GM21717 (cell line): ENCODE measurements at regions not wholly inside any gene's neighbourhood (a gene's known extent, or its start where the extent isn't known, plus 50 kb on each side); places are given as distances from the start of the nearest gene placed in this dataset.
"Not testable (repeated sequence)": the region's sequence is repeated elsewhere in the genome, so short reads cannot be mapped to it uniquely, and the experiment has no call there.

Experiments
- ATAC-seq: cut with Tn5 transposase; IDR thresholded peaks from one replicate; pipeline ENCODE4 v1.9.1; 2021; ENCODE audit warnings: mild to moderate bottlenecking, moderate library complexity; ENCODE audit not compliant: unreplicated experiment

DNA sequence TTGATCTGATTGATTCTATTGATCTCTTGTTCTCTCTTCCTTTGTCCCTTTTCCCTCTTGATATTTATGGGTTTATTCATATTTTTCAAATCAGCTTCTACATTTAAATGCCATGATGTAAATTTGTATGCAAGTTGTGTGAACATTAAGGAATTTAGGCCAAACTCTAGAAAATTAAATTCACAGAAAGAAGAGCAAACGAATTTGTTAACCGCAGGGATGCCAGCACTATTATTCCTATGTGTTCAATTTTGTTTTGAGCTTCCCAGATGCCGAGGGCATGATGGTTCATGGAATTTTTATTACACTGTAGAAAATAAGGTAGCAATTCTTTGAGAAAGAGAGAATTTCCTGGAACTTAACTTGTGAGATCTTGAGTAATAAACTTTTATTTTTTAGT, 220.9 kb downstream of the BUB3 start:
- no peak for ATAC-seq

DNA sequence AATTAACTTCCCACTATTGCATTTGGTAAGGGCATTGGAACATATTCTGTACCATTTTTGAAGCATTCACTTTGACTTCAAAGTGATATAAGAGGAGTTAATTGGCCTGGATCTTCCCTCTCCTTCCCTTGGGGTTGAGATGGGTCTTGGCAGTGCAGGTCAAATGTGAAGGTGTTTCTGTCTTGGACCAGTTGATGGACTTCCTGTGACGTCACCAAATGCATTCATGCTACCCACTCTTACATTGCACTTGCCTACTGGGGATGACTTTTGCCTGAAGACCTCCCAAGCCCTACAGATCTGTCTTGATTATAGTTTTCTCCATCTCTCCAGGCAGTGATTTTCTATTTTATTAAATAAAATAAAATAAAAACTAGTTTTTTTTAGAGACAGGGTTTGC, 221.5 kb downstream of the BUB3 start:
- ATAC-seq: no peak

DNA sequence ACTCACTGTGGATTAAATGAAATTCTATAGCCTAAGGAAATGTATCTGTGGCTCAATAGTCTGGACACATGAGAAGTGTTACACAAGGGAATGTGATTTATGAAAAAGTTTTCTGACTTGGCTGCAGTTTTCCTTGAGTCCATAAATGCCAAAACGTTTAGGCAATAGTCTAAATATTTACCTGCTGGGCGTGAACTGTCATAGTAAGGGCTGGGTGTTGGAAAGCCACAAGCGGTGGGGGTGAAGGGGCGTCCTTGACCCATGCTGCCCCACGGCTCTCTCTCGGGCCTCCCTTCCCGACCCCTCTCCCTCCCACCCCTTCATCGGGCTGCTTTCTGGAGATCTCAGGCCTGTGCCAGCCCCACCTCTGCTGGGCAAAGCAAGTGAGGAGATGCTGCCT, 223.7 kb downstream of the BUB3 start:
- no peak for ATAC-seq

DNA sequence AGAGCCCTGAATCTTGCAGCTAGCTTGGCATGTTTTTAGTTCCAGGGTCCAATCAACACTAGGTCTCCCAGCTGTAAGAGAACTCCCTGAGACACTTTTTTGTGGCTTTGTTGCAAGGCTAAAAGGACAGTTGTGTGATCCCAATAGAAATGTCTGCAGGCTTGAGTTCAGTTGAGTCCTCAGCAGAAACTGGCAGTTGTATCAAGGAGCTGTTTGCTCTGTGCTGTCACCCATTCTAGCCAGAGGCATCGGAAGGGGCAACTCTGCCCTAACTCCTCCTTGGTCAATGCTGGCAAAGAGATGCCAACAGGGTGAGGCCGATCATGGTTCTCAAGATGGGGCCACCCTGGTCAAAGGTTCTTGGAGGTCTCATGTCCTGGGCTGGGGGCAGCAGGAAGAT, 224.1 kb downstream of the BUB3 start:
- ATAC-seq: no peak

DNA sequence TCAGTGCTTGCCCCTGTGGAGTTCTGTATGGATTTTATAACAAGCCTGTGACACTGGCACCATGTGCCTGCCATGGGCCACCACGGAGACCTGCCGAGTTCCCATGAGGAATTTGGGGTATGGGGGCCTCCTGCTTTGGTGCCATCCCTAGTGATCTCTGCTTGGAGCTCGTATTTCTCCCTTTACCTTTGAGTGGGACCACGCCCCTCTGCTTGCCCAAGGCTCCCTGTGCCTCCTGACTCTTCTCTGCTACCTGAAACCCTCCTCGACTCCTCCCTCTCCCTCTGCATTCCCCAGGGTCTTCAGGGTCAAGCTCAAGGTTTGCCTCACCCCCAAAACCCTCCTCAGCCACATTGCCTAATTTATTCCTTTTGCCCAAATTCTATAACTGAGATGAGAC, 225.0 kb downstream of the BUB3 start:
- no peak for ATAC-seq

DNA sequence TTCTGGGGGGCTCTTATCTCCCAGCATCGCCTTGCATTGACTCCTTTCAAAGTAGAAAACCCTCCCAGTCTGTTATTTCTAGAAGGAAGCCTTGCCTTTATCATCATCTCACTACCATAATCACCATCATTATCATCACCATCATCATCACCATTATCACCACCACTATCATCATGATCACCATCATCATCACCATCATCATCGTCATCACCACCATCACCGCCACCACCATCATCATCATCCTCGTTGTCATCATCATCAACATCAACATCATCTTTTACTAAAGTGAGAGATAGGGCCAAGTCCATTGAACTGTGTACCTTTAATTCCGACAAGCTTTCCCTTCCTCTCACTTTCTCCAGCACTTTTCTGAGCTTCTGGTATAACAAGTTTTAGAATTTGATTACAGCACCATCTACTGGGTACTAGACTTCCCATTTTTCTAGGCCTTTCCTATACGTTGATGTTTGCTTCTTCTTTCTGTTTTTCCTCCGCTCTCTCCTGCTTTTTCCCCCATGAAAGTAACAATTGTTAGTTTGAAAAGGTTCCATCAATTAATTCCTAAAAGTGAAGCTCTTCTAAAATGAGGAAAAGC, 226.4 kb downstream of the BUB3 start:
- no peak for ATAC-seq

DNA sequence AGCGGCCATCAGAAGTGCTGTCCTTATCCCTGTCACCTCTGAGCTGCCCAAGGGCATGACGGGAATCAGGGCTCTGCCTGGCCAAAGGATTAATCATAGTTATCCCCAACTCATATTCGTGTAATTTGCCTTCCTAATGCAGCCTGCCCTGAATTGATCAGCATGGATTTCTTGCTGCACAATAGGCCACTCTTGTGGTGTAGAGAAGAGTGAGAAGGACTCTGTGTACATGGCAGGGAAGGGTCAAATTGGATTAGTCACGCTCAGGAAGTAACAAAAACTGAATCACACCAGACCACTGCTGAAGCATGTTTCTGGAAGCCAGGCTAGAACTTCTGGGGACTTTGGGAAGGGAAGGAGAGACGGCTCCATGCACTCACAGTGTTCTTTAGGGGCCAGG, 227.0 kb downstream of the BUB3 start:
- ATAC-seq: no peak

DNA sequence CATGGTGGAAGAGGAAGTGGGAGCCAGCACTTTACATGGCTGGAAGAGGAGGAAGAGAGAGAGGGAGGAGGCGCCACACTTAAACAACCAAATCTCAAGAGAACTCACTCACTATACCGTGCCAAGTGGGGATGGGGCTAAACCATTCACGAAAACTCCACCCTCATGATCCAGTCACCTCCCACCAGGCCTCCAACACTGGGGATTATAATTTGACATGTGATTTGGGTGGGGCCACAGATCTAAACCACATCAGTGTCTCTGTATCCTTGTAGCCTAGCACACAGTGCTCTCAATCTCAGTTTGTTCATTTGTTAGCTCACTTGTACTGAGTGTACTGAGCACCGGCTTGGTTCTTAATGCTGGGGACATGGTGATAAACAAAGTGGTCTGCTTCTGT, 228.3 kb downstream of the BUB3 start:
- ATAC-seq: no peak

DNA sequence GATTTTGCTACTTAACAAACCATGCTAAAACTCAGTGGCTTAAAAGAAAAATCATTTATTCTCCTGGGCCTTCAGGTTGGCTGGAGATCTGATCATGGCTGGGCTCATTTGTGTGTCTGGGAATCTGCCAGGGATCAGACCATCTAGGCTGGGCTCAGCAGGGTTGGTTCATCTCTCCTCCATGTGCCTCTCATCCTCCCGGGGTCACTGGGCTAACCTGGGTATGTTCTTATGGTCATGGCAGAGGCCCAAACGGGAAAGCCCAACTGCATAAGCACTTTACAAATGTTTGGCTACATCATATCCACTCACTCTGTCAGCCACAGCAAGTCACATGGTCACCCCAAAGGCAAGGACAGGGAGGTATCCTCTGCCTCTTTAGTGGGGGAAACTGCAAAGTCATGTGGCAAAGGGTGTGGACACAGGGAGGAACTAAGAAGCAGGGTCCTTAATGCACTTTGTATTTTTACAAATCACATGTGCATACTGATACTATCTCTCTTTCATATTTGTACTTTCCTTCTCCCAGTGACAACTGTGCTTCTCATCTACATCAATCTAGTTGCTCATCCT, 231.4 kb downstream of the BUB3 start:
- no peak for ATAC-seq

DNA sequence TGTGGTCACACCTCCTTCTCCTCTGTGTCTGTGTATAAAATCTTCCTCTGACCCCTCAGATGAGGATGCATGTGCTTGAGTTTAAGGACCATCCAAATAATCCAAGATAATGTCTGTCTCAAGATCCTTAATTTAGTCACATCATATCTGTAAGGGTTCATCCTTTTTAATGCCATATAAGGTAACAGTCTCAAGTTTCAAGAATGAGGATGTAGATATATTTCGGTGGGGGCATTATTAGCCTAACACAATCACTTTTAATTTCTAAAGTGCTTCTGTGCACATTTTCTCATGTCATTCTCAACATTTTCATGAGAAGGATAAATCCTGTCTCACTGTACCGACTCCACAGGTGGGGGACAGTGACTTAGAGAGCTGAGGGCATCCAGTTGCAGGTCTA, 235.3 kb downstream of the BUB3 start:
- ATAC-seq: no peak

DNA sequence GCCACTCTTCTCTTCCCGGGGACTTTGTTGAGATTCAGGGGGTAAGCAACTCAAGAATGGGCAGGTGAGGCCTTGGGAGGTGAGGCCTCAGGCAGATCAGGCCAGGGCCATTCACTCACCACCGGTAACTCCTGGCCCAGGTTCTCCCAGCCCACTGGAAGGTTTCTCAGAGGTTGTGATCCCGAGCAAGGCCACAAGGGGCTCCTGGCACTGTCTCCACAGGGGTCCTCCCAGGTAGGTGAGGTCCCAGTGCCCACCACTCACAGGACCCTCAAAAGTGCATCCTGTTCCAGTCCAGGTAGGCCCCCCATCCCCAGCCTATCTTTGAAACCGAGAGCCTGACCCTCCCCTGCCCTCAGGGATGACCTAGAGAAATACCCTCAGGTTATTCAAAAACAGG, 236.1 kb downstream of the BUB3 start:
- ATAC-seq: no peak

DNA sequence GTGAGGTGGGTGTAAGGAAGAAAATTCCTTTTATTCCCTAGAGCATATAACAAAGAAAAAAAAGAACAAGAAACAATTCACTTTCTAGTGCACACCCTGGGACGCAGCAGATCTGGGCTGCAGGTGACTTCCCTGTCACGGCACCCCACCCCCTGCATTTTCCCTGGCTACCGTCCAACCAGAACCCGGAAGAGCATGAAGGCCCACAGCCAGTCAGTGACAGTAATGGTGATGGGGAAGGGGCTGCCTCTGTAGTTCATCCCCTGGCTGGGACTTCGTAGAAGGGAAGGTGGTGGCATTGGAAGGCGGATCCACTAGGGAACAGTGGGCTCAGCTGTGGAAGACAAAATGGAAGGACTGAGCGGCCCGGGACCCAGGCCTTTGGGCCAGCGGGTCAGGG, 236.7 kb downstream of the BUB3 start:
- ATAC-seq: no peak

DNA sequence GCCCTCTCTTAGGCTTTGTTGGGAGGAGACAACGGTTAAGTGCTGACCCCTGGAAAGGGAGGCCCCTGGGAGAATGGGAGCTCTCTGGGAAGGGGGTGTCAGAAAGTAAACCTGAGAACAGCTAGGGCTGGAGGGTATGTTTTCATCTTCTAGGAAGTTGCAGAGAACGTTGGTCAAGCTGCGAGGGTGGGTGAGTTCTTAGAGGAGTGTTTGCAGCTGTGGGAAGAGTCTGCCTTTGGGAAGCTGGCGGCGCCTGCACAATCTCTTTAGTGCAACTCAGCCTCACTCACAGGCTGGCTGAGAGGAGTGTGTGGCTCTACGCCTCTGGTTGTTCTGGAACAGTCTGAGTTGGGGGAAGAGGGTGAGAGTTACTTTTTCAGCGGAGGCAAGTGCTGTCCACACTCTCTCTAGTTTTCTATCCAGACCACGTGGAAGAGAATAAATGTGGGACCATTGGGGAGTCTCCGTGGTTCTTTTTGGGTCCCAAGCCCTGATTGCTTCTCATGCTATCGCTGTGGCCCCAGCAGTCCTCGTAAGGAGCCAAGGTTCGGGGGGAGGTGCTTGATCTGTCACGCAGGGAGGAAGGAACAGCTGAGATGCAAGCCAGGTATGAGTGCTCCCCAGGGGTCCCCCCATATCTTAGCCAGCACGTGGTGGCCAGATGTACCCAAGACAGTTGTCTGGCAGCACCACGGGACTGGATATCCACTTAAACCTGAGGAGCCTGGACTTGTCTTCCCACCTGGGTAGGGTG, 237.2 kb downstream of the BUB3 start:
- ATAC-seq: peak; percentile 24

DNA sequence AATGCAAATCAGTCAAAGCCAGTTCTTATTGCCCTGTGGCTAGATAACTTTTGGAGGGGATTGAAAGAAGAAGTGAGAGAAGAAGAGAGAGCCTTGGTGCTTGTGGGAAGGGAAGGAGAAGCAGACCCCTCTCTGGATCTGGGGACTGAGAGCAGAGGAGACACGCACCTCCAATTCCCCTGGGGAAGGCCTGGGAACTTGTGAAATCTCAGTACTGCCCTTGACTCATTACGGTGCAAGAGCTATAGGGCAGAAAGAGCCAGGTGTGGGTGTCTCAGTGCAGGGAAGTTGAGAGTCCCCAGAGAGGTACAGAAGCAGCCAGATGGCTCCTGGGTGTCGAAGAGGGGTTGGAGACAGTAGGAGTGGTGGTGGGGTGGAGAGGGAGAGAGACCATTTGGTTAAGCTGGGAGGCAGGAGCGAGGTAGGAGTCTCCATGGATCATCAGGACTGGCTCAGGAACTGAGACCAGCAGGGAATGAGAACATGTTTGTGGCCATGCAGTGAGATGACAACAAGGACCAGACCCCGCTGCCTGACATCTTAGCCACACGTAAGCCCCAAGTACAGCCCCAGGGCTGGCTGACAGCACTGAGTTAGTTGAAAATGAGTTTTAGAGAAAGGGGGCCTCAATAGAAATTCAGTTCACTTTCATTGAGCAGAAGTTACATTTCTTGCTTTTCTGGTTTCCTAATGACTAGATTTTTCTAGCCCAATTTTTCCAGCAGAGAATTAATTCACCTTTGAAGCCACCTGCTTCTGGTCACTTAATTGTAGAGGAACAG, 238.2 kb downstream of the BUB3 start:
- peak; percentile 89 for ATAC-seq

DNA sequence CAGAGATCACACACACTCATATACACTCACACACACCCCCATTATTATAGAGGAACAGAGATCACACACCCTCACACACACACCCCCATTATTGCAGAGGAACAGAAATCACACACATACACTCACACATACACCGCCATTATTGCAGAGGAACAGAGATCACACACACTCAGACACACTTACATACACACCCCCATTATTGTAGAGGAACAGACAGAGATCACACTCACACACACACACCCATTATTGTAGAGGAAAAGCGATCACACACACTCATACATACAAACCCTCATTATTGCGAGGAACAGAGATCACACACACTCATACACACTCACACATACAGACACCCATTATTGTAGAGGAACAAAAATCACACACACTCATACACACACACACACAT, 239.0 kb downstream of the BUB3 start:
- no peak for ATAC-seq

DNA sequence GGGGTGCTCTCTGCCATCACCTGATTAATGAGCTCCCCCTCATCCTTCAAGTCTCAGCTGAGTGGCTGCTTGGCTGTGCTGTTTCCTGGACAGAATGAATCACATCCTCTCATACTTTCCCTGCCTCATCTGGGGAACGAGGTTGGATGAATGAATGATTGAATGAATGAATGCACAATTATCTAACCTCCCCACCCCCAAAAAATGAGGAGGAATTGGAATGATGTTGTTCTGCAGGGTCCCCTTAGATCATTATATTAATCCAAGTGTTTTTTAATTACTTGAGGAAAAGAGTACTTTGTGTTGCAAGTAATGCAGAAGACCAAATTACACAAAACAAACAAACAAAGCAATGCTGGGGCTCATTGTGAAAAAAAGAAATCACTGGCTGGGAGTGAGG, 240.2 kb downstream of the BUB3 start:
- no peak for ATAC-seq

DNA sequence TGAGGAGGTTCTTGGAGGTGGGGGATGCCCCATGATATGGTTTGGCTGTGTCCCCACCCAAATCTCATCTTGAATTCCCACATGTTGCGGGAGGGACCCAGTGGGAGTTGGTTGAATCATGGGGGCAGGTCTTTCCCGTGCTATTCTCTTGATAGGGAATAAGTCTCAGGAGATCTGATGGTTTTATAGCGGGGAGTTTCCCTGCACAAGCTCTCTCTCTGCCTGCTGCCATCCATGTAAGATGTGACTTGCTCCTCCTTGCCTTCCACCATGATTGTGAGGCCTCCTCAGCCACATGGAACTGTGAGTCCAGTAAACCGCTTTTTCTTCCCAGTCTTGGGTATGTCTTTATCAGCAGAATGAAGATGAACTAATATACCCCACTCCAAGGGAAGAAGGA, 241.0 kb downstream of the BUB3 start:
- not testable (repeated sequence) for ATAC-seq

DNA sequence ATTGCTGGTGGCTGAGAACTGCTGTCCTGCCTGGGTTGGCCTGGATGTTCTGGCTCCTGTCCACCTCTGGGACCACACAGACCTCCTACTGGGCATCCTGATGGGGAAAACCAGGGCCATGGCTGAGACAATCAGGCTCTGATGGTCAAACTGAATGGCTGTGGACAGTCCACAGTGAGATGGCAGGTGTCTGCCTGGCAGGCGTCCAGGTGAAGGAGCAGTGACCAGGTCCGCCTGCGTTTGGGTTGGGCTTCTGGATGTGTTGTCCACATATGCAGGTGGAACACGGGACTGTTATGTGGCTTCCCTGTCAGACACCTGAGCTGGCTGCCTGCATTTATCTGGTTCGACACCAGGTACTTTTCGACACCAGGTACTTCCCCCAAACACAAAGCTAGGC, 241.7 kb downstream of the BUB3 start:
- no peak for ATAC-seq

DNA sequence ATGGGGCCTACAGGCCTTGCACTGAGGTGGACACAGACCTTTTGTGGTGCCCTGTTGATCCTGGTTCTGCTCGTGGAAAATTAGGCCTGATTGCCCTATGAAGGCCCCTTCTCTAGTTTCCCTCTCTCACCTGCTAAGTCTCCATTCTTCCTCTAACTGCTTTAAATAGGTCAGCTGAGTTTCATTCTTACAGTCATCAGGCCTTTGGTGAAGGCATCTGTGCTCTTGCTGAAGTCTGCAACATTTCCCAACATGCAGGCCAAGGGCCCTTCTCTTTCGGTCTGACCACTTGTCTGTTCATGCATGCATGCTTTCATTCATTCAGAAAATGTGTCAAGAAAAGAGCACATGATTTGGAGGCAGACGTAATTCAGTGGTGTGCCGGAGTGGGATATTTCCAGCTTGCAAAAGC, 244.0 kb downstream of the BUB3 start:
- ATAC-seq: peak; percentile 73

DNA sequence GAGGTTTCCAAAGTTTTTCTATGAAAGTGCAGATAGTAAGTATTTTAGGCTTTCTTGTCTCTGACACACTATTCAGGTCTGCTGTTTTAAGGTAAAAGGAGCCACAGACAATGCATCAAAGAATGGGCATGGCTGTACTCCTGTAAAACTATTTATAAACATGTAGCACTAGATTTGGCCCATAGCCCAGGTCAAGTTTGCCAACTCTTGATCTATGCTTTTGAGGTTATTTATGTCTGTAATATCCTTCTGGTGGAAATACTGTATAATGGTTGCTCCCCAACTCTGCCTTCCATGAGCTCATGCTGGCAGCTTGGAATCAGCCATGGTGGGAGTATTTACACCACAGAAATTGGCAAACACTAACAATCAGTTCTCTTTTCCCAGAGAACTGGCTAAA, 244.6 kb downstream of the BUB3 start:
- no peak for ATAC-seq

DNA sequence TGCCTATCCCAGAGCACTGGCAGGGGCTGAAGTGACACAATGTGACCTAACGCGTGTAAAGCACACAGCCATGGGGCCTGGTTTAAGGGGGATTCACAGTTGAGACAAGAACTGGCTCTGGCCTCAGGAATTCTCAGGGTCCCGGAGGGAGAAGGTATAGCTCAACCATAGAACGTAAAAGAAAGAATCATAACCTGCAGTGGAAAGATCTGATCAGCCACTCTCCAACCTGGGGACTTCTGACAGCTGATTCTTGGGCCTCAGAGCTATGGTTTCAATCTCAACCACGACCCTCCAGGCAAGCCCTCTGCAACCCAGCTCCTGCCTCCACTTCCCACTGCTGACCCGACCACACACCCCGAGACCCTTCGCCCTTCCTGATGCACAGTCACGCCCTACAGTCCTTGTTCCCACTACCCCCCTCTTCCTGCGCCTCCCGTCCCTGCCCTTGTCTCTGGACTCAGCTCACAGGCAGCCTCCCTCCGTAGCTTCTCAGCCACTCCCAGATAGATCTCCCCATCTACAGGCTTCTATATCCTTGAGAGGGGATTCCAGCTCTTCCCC, 245.2 kb downstream of the BUB3 start:
- no peak for ATAC-seq

DNA sequence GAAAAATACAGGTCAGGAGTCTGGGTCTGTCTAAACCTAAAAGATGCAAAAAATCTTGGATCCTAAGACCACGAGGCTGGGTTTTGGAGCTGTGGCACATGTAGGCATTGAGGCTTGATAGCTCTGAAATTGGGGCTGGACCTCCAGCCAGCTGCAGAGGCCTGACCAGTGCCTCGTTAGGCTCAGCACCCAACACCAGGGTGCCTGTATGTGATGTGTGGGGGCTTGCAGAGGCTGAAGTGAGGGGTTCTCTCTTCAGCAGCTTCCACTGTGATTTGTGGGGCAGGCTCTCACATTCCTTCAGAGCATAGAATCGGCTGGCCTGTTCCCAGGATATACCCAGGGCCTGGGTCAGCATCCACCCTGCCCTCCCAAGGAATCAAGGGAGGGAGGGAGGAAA, 247.8 kb downstream of the BUB3 start:
- ATAC-seq: no peak
